MM.1S (cell line): ENCODE measurements at regions not wholly inside any gene's neighbourhood (a gene's known extent, or its start where the extent isn't known, plus 50 kb on each side); places are given as distances from the start of the nearest gene placed in this dataset.

ENCODE experiments used
- DNase-seq: peaks from one replicate; pipeline ENCODE4 v3.0.0-alpha.2; 2015
- H2AFZ ChIP-seq: fragments of 300-600 bp; sonication (generic); 2 replicates; pipeline ENCODE4 v1.6.0; 2016; ENCODE audit warnings: antibody characterized with exemption, low read length
- H3F3A ChIP-seq: fragments of 300-600 bp; sonication (generic); 2 replicates; pipeline ENCODE4 v1.6.1; 2016; ENCODE audit warnings: mild to moderate bottlenecking, antibody characterized with exemption, low read length, moderate library complexity, mixed read lengths; ENCODE audit not compliant: insufficient read depth
- H3K27ac ChIP-seq: fragments of 300-600 bp; sonication (generic); 2 replicates; pipeline ENCODE4 v1.5.1; 2016; ENCODE audit warnings: mild to moderate bottlenecking, low read length
- H3K27me3 ChIP-seq: fragments of 300-600 bp; sonication (generic); replicated peaks from 2 replicates; pipeline ENCODE4 v1.6.0; 2016; ENCODE audit warnings: low read length; ENCODE audit not compliant: insufficient read depth
- H3K36me3 ChIP-seq: fragments of 300-600 bp; sonication (generic); replicated peaks from 2 replicates; pipeline ENCODE4 v1.6.1; 2016; ENCODE audit warnings: mild to moderate bottlenecking, low read length, mixed read lengths; ENCODE audit not compliant: insufficient read depth
- H3K4me1 ChIP-seq: fragments of 300-600 bp; sonication (generic); 2 replicates; pipeline ENCODE4 v1.6.1; 2016; ENCODE audit warnings: low read length, mixed read lengths
- H3K4me2 ChIP-seq: fragments of 300-600 bp; sonication (generic); 2 replicates; pipeline ENCODE4 v1.6.0; 2016; ENCODE audit warnings: low read depth, low read length
- H3K4me3 ChIP-seq: fragments of 300-600 bp; sonication (generic); 2 replicates; pipeline ENCODE4 v1.5.1; 2016; ENCODE audit warnings: low read length, mixed read lengths
- H3K79me2 ChIP-seq: fragments of 300-600 bp; sonication (generic); 2 replicates; pipeline ENCODE4 v1.6.1; 2016; ENCODE audit warnings: mixed run types, low read length, mixed read lengths
- H3K9ac ChIP-seq: fragments of 300-600 bp; sonication (generic); 2 replicates; pipeline ENCODE4 v1.6.1; 2016; ENCODE audit warnings: low read length, mixed read lengths
- H3K9me2 ChIP-seq: fragments of 300-600 bp; sonication (generic); replicated peaks from 2 replicates; pipeline ENCODE4 v1.6.1; 2016; ENCODE audit warnings: mild to moderate bottlenecking, low read length, mixed read lengths; ENCODE audit not compliant: insufficient read depth
- H3K9me3 ChIP-seq: fragments of 300-600 bp; sonication (generic); replicated peaks from 2 replicates; pipeline ENCODE4 v1.6.1; 2016; ENCODE audit warnings: mild to moderate bottlenecking, low read length, mixed read lengths; ENCODE audit not compliant: insufficient read depth
- H4K20me1 ChIP-seq: fragments of 300-600 bp; sonication (generic); 2 replicates; pipeline ENCODE4 v1.6.1; 2016; ENCODE audit warnings: mild to moderate bottlenecking, low read length, moderate library complexity, mixed read lengths; ENCODE audit not compliant: insufficient read depth
- EZH2 ChIP-seq: fragments of 300-600 bp; sonication (generic); optimal IDR thresholded peaks from 2 replicates; pipeline ENCODE3; 2017; ENCODE audit warnings: low read depth, mild to moderate bottlenecking, antibody characterized with exemption, low read length, mixed read lengths
- EZH2phosphoT487 ChIP-seq: fragments of 300-600 bp; sonication (generic); IDR thresholded peaks from 2 replicates; pipeline ENCODE4 v1.6.1; 2018; ENCODE audit warnings: antibody characterized with exemption, low read length
- TF ChIP-seq, protein P1 (sequence below): fragments of 300-600 bp; sonication (generic); IDR thresholded peaks from 2 replicates; pipeline ENCODE4 v1.5.1; 2016; ENCODE audit warnings: antibody characterized with exemption, low read length, mixed read lengths

GRCh38 chr3:109853077-109853731, 515.9 kb upstream of the DPPA4 start:
- Histone ChIP-seq H3K36me3 (no peaks in the 10 kb centered on the region; the same call in 1 of the 2 replicates), H3K4me2 (0 out of 2 replicates have a peak overlapping the region, but pooled peaks have one; percentile 65), H4K20me1 (no peaks in the 10 kb centered on the region), H2AFZ (no peak overlapping the region), H3K27me3 (no peaks in the 10 kb centered on the region), H3F3A (0 out of 2 replicates have a peak, but pooled peaks cover 6% of the 10 kb centered on the region), H3K9me3 (no peaks in the 10 kb centered on the region), H3K9me2 (no peaks in the 10 kb centered on the region), H3K4me3 (no peak overlapping the region), H3K79me2 (no peaks in the 10 kb centered on the region), H3K4me1 (peaks cover 29% of the 10 kb centered on the region), H3K27ac (no peak overlapping the region), H3K9ac (no peak overlapping the region)
- TF ChIP-seq EZH2: no peak
- no peak for TF ChIP-seq EZH2phosphoT487
- TF ChIP-seq, protein P1, sequence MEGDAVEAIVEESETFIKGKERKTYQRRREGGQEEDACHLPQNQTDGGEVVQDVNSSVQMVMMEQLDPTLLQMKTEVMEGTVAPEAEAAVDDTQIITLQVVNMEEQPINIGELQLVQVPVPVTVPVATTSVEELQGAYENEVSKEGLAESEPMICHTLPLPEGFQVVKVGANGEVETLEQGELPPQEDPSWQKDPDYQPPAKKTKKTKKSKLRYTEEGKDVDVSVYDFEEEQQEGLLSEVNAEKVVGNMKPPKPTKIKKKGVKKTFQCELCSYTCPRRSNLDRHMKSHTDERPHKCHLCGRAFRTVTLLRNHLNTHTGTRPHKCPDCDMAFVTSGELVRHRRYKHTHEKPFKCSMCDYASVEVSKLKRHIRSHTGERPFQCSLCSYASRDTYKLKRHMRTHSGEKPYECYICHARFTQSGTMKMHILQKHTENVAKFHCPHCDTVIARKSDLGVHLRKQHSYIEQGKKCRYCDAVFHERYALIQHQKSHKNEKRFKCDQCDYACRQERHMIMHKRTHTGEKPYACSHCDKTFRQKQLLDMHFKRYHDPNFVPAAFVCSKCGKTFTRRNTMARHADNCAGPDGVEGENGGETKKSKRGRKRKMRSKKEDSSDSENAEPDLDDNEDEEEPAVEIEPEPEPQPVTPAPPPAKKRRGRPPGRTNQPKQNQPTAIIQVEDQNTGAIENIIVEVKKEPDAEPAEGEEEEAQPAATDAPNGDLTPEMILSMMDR: no peak
- DNase-seq: no peak

GRCh38 chr3:109863701-109864100, 526.4 kb upstream of the DPPA4 start:
- Histone ChIP-seq H3K36me3 (no peaks in the 10 kb centered on the region), H3K27me3 (no peaks in the 10 kb centered on the region), H3K27ac (no peak overlapping the region), H4K20me1 (no peaks in the 10 kb centered on the region), H3K4me2 (no peak overlapping the region), H3K79me2 (no peaks in the 10 kb centered on the region), H3K4me1 (no peaks in the 10 kb centered on the region), H2AFZ (no peak overlapping the region), H3K9ac (no peak overlapping the region), H3K4me3 (no peak overlapping the region), H3K9me2 (no peaks in the 10 kb centered on the region), H3F3A (no peaks in the 10 kb centered on the region), H3K9me3 (no peaks in the 10 kb centered on the region)
- no peak for DNase-seq
- TF ChIP-seq EZH2: no peak
- TF ChIP-seq, protein P1: no peak
- TF ChIP-seq EZH2phosphoT487: no peak

GRCh38 chr3:109864452-109864851, 527.1 kb upstream of the DPPA4 start:
- Histone ChIP-seq H3K79me2 (no peaks in the 10 kb centered on the region), H3F3A (no peaks in the 10 kb centered on the region), H3K4me2 (no peak overlapping the region), H2AFZ (no peak overlapping the region), H3K36me3 (no peaks in the 10 kb centered on the region), H3K9me2 (no peaks in the 10 kb centered on the region), H3K27ac (no peak overlapping the region), H3K4me3 (no peak overlapping the region), H3K4me1 (no peaks in the 10 kb centered on the region), H4K20me1 (no peaks in the 10 kb centered on the region), H3K9me3 (no peaks in the 10 kb centered on the region), H3K9ac (no peak overlapping the region), H3K27me3 (no peaks in the 10 kb centered on the region)
- TF ChIP-seq EZH2 (no peak), EZH2phosphoT487 (no peak)
- TF ChIP-seq, protein P1: no peak
- DNase-seq: no peak
